Vagina (tissue), 2 donors: ENCODE measurements at regions not wholly inside any gene's neighbourhood (a gene's known extent, or its start where the extent isn't known, plus 50 kb on each side); places are given as distances from the start of the nearest gene placed in this dataset.

ENCODE experiments used
- DNase-seq, 2 donors: peaks; one replicate each; pipeline ENCODE4 v3.0.0-alpha.2; 2017; ENCODE audit errors: extremely low spot score in 2 of 2
- H3K27ac ChIP-seq: fragments of 200-600 bp; sonication (generic); one replicate; pipeline ENCODE4 v1.5.1; 2019
- H3K27me3 ChIP-seq: fragments of 200-600 bp; sonication (generic); one replicate; pipeline ENCODE4 v1.5.1; 2019
- H3K36me3 ChIP-seq, 2 donors: fragments of 200-600 bp; sonication (generic); one replicate each; pipeline ENCODE4 v1.5.1; 2017 to 2019
- H3K4me1 ChIP-seq: fragments of 200-600 bp; sonication (generic); one replicate; pipeline ENCODE4 v1.5.1; 2019
- H3K4me3 ChIP-seq, 2 donors: fragments of 200-600 bp; sonication (generic); 1 replicate in 1 of 2; 2 replicates in 1 of 2; pipeline ENCODE4 v1.5.1; 2016 to 2019
- H3K9me3 ChIP-seq: fragments of 200-600 bp; sonication (generic); one replicate; pipeline ENCODE4 v1.5.1; 2019
- CTCF ChIP-seq, 3 experiments: fragments of 450-650 bp in 2 of 3; fragments of 200-600 bp in 1 of 3; sonication (generic) in 1 of 3; IDR thresholded peaks; one replicate each; pipeline ENCODE4 v1.5.1; 2017 to 2019; ENCODE audit warnings: antibody characterized with exemption in 3 of 3, mild to moderate bottlenecking in 2 of 3, moderate library complexity in 2 of 3
- POLR2A ChIP-seq, 2 donors: fragments of 450-650 bp; IDR thresholded peaks; one replicate each; pipeline ENCODE4 v1.6.1; 2017; ENCODE audit warnings: antibody characterized with exemption in 2 of 2, mild to moderate bottlenecking in 2 of 2, moderate library complexity in 2 of 2
- POLR2AphosphoS5 ChIP-seq, 2 donors: sonication (generic); formaldehyde crosslinking; IDR thresholded peaks; one replicate each; pipeline ENCODE4 v1.9.0; 2017; ENCODE audit warnings: antibody characterized with exemption in 2 of 2, mild to moderate bottlenecking in 2 of 2, low read depth in 1 of 2; ENCODE audit not compliant: insufficient read depth in 1 of 2
- intact Hi-C: fragments of 100-400 bp; cut with DNase I; formaldehyde crosslinking; loops from one replicate; pipeline ENCODE4 v1.15.1; 2023

GRCh38 chr11:128198216-128198772 lies 389.1 kb downstream of the ETS1 start:
- no peak for DNase-seq
- Histone ChIP-seq H3K36me3 (no peaks in the 10 kb centered on the region), H3K27ac (no peak overlapping the region), H3K4me1 (no peaks in the 10 kb centered on the region), H3K27me3 (no peaks in the 10 kb centered on the region), H3K9me3 (no peaks in the 10 kb centered on the region), H3K4me3 (no peak overlapping the region)
- TF ChIP-seq POLR2AphosphoS5 (IDR thresholded peaks at IDR 0.05; ENCODE audit: insufficient read depth in 1 of 2, low read depth in 1 of 2) (no peak), CTCF (IDR thresholded peaks at IDR 0.05) (no peak), POLR2A (IDR thresholded peaks at IDR 0.05) (no peak)
- intact Hi-C loops: no loop called here

GRCh38 chr11:128196235-128196634 lies 391.1 kb downstream of the ETS1 start:
- no peaks in the 10 kb centered on the region for H3K4me1 ChIP-seq
- no peak overlapping the region for H3K4me3 ChIP-seq
- H3K36me3 ChIP-seq: no peaks in the 10 kb centered on the region
- no peaks in the 10 kb centered on the region for H3K9me3 ChIP-seq
- H3K27ac ChIP-seq: no peak overlapping the region
- DNase-seq: no peak
- TF ChIP-seq CTCF (IDR thresholded peaks at IDR 0.05) (no peak), POLR2AphosphoS5 (IDR thresholded peaks at IDR 0.05; ENCODE audit: insufficient read depth in 1 of 2, low read depth in 1 of 2) (no peak)
- H3K27me3 ChIP-seq: no peaks in the 10 kb centered on the region
- intact Hi-C loops: no loop called here

GRCh38 chr11:128195756-128196155 lies 391.6 kb downstream of the ETS1 start:
- no peaks in the 10 kb centered on the region for H3K9me3 ChIP-seq
- no peak for TF ChIP-seq POLR2A (IDR thresholded peaks at IDR 0.05)
- no peak for TF ChIP-seq POLR2AphosphoS5 (IDR thresholded peaks at IDR 0.05; ENCODE audit: insufficient read depth in 1 of 2, low read depth in 1 of 2)
- no peak for TF ChIP-seq CTCF (IDR thresholded peaks at IDR 0.05)
- H3K4me3 ChIP-seq: no peak overlapping the region

GRCh38 chr11:128195057-128195751 lies 392.2 kb downstream of the ETS1 start:
- DNase-seq: no peak
- no peaks in the 10 kb centered on the region for H3K27me3 ChIP-seq
- H3K4me1 ChIP-seq: no peaks in the 10 kb centered on the region
- H3K27ac ChIP-seq: no peak overlapping the region
- no peaks in the 10 kb centered on the region for H3K36me3 ChIP-seq
- intact Hi-C loops: no loop called here
- H3K9me3 ChIP-seq: no peaks in the 10 kb centered on the region
- no peak overlapping the region for H3K4me3 ChIP-seq
- no peak for TF ChIP-seq POLR2A (IDR thresholded peaks at IDR 0.05)
- TF ChIP-seq POLR2AphosphoS5 (IDR thresholded peaks at IDR 0.05; ENCODE audit: insufficient read depth in 1 of 2, low read depth in 1 of 2): no peak

More at GRCh38 chr11:128195756-128196155, 391.6 kb downstream of the ETS1 start:
- no peaks in the 10 kb centered on the region for H3K4me1 ChIP-seq
- no peak for DNase-seq
- no peaks in the 10 kb centered on the region for H3K36me3 ChIP-seq
- H3K27ac ChIP-seq: no peak overlapping the region
- intact Hi-C loops: no loop called here
- H3K27me3 ChIP-seq: no peaks in the 10 kb centered on the region

- no peak for DNase-seq
- H3K27ac ChIP-seq: no peak overlapping the region
- intact Hi-C loops: no loop called here
- no peak overlapping the region for H3K4me3 ChIP-seq
- H3K36me3 ChIP-seq: no peaks in the 10 kb centered on the region
- TF ChIP-seq CTCF (IDR thresholded peaks at IDR 0.05) (no peak), POLR2AphosphoS5 (IDR thresholded peaks at IDR 0.05; ENCODE audit: insufficient read depth in 1 of 2, low read depth in 1 of 2) (no peak)
- no peaks in the 10 kb centered on the region for H3K9me3 ChIP-seq
- no peaks in the 10 kb centered on the region for H3K4me1 ChIP-seq
- no peaks in the 10 kb centered on the region for H3K27me3 ChIP-seq
Observed at GRCh38 chr11:128194216-128194615, 393.1 kb downstream of the ETS1 start.
